SIG-M5 treated with dmso at 0.1 percent for 504 hours (cell line): ENCODE measurements at regions not wholly inside any gene's neighbourhood (a gene's known extent, or its start where the extent isn't known, plus 50 kb on each side); places are given as distances from the start of the nearest gene placed in this dataset.

Source experiments
- DNase-seq: peaks from one replicate; lab custom pipeline; 2025; ENCODE audit not compliant: unreplicated experiment; lab: John Stamatoyannopoulos, UW

DNA sequence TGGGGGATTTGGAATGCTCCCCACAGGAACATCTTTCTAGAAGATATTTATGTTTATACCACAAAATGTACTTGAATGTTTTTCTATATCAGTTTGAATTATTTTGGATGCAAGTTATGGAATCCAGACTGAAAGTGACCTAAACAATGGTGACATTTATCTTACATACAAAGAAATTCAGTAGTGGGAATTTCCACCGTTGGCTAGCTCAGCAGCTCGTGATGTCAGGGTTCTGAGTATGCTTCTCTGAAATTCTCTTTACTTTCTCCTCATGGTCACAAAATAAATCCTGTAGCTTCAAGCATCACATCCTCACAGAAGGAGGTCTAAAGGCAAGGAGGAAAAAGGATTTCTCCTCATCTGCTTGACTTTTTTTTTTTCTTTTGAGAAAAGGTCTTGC, 105.3 kb downstream of the AKAIN1 start:
- no peak for DNase-seq

- no peak for DNase-seq
Observed at GRCh38 chr18:5075297-5075696, 121.8 kb downstream of the AKAIN1 start.

DNA sequence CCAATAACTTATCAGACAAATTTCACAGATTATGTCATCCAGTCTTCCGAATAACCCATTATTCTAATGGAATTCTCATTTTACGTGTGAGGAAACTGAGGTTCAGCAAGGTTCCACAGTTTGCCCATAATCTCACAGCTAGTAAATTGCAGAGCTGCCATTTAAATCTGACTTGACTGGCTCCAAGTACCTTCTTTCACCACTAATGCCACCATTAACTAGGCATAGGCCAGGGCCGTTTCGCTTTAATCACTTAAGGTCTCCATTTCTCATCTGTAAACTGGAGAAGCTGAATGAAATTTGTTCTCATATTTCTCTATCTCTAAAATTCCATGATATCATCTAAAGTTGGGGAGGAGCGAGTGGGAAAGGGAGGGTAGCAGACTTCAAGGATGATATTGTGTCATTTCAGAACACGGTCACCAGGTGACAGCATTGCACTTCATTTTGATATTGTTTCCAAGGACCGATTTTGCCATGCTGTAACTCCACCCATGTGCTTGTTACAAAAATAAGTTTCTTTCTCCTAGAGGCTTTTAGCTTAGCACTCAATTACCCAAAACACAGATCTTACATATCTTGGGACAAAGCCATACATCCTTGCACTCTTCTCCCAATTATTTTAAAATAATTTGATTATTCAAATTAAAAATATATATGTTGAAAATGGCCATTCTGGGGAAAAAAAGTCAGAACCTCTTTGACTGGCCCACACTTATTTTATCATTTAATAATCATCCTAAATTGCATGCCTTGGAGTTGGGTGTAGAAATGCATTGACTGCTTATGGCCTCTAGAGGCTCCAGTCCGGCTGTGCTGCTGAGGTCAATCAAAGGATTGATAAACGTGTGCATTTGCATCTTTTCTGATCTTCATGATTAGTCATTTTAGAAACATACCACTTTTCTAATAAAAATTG, 123.8 kb downstream of the AKAIN1 start:
- peak; percentile 39 for DNase-seq

DNA sequence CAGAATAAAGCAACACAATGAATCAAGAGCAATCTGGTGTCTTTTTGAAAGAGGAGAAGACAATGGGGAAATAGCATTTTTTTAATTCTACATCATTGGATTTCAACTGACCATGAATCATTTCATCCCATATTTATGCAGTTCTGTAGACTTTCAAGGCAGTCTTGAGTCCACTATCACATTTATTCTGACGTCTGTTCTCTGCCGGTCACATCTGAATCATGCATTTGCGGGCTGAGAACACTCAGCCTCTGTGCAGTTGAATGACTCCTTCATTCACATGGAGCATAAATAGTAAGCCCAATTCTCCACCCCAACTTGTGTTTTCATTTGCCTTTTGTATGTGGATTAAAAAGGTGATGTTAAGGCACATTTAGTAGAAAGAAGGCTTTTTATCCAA, 128.2 kb downstream of the AKAIN1 start:
- no peak for DNase-seq

DNA sequence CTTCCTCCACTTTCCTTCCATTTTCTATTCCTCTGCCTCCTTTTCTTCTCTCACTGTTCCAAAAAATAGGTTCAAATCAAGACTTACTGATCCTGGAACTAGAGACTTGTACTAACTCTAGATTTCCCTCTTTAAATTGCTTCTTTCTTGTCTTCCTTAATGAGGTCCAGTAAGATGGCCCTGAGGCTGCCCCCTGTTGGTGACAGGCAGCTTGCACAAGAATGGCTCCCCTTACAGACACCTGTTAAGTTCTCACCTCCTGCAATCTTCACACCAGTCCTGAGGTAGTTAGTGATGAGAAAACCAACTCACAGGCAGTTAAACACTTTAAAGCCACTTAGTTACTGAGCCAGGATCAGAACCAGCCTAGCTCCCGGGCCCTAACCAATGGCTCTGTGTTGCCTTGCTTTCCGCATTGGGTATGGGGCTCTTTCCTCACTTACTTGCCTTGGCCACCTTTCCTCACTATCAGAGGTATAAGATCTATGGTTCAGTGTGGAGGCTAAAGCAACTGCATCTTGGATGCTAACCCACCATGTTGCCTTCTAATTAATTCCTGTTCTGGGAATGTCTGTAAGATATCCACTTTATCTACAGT, 130.6 kb downstream of the AKAIN1 start:
- no peak for DNase-seq

GRCh38 chr18:5065615-5066014, 131.4 kb downstream of the AKAIN1 start:
- no peak for DNase-seq

DNA sequence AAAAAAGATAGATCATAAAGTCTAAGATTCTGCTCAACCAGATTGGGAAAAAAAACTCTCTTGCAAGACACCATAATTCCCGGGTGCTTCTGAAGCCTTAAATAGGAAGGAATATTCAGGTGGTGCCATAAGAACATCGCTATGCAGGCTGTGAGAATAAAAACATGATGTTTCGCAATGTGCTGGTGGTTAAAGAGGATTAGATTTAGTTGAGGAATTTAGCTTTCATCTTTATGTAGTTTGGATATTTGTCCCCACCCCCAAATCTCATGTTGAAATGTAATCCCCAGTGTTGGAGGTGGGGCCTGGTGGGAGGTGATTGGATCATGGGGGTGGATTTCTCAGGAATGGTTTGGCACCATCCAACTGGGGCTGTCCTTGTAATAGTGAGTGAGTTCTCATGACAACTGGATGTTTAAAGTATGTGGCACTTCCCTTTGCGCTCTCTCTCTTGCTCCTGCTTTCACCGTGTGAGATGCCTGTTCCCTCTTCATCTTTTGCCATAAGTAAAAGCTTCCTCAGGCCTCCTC, 132.2 kb downstream of the AKAIN1 start:
- DNase-seq = no peak

GRCh38 chr18:5061785-5062184, 135.3 kb downstream of the AKAIN1 start:
- DNase-seq = no peak

DNA sequence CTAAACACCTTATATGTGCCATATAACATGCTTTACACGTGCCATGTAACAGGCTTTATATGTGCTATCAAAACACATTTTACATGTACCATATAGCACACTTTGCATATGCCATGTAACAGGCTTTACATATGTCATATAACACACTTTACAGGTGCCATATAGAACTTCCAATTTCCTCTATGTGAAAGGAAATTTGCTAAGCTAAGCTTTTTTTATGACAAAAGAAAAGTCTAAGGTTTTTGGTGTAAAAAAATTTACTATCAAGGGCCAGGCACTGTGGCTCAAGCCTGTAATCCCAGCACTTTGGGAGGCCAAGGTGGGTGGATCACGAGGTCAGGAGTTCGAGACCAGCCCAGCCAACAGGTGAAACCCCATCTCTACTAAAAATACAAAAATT, 136.5 kb downstream of the AKAIN1 start:
- no peak for DNase-seq

- DNase-seq = no peak
Observed at GRCh38 chr18:5059696-5060032, 137.4 kb downstream of the AKAIN1 start.

GRCh38 chr18:5058768-5059695, 138.0 kb downstream of the AKAIN1 start:
- peak; percentile 42 for DNase-seq

DNA sequence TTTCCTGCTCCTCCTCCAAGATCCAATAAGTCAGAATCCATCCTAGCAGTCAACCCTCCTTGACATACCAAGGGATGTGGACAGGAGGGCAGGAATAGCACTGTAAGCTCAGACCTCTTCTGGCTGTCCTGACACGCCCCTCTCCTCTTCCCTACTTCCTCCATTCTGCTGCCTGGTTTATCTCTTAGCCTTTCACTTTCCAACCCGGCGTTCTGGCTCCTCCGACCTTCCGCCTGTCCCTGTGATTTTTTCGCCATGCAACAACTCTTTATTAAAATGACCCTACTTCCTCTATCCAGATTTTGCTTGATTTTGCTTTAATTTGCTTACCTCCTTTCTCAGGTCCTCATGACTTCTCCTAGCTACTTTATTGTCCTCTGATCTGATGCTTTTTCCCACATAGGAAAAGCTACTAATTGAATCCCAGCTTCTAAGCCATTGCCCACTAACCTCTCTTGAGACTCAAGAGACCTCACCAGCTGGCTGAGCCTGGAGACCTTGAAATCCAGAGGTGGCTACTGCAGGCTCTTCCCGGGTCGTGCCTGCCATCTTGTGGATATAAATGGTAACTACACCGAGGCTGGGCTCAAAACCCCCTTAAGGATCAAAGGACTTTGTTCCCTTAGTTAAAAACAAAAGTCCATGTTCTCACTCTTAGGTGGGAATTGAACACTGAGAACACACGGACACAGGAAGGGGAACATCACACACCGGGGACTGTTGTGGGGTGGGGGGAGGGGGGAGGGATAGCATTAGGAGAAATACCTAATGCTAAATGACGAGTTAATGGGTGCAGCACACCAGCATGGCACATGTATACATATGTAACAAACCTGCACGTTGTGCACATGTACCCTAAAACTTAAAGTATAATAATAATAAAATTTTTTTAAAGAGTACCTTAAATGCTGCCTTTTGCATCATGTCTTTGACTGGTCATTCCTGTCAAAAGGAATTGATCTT, 139.4 kb downstream of the AKAIN1 start:
- DNase-seq = peak; percentile 66

DNA sequence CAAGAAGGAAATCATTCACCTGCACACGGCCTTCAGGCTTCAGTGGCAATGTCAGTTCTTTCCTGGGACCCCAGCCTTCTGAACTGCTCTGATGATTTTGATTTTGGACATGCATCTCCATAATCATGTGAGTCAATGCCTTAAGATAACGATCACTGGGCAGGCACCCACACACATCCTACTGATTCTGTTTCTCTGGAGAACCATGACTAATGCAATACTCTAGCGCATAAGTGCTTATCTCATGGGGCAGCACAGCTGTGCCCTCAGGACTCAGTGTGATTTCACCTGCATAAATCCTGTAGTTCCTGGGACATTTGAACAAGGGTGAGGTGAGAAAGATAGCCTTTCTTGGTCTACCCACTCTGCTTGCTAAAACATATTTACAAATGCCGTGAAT, 144.6 kb downstream of the AKAIN1 start:
- no peak for DNase-seq

DNA sequence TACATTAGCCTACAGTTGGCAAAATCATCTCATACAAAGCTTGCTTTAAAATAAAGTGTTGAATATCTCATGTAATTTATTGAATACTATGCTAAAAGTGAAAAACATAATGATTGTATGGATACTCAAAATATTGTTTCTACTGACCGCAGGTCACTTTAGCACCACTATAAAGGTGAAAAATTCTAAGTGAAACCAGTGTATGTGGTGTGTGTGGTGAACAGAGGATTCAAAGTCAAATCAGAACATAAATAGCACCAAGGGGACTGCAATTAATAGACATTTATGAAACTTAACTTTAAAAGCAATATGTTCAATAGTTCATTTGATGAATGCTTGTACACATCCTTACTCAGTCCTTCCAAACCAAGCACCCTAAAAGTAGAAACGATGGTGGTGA, 145.8 kb downstream of the AKAIN1 start:
- no peak for DNase-seq

DNA sequence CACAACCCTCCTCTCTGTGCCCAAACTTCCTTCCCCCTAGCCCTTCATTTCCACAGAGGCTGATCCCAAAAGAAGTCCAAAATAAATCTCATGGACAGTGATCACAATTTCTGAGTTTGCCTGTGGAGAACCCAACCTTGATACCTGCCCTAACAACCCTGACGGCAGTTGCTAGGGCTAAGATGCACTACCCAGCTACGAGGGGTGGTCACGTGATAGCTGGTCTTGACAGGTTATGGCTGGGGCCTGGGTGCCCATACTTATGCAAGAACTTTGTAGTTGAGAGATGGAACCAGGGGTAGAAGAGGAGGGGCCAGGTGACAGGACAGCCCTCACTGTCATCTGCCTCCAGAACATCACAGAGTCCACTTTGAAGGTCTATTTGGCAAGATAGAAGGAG, 147.9 kb downstream of the AKAIN1 start:
- DNase-seq = no peak

GRCh38 chr18:5040476-5040875, 156.6 kb downstream of the AKAIN1 start:
- DNase-seq = no peak

DNA sequence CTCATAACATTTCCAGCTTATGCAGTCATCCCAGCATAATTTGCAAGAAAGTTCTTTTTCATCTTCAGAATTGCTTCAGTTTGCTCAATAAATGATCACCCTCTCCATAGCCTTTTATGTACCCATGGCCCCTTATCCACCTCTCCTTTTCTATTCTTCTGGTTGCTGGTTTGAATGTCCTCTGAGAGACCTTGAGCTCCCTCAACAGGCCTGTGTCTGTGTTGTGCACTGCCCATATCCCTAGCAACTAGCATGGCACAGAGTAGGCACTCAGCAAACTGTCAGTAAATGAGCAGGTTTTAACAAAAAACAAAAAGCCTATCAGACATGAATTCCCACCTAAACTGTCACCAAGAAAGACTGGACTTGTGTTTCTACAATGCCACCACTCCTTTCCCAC, 160.5 kb downstream of the AKAIN1 start:
- no peak for DNase-seq

- no peak for DNase-seq
Observed at GRCh38 chr18:5031216-5031615, 165.8 kb downstream of the AKAIN1 start.

DNA sequence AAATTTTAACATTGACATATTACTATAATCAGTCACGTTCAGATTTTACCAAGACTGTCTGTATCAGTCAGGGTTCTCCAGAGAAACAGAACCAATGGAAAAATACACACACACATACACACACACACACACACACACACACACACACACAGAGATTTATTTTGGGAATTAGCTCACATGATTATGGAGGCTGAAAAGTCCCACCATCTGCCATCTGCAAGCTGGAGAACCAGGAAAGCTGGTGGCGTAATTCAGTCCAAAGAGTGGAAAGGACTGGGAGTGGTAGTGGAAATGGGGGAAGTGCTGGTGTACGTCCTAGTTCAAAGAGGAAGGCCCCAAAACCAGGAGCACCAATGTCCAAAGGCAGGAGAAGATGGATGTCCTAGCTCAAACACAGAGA, 166.4 kb downstream of the AKAIN1 start:
- no peak for DNase-seq

DNA sequence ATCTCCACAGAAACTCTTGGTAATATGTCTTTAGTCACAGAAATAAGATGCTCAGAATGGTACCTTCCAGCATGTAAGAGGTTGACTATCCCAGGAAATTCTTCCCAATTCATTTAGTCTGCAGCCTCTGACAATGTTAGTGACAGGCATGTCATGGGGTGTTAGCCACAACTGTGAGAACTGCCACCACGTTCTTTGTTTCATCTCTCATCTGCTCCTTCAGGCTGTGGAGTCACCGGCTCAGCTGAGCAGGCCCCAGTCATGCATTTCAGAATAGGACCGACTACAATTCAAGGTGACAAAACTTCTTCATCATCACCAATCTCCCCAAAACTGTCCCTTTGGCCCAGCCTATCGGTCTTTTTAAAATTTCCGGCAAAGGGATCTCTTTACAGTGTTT, 167.5 kb downstream of the AKAIN1 start:
- no peak for DNase-seq
